Esophagus squamous epithelium (tissue), 4 donors: ENCODE measurements at regions not wholly inside any gene's neighbourhood (a gene's known extent, or its start where the extent isn't known, plus 50 kb on each side); places are given as distances from the start of the nearest gene placed in this dataset.

Experiments
- CTCF ChIP-seq, 6 experiments: fragments of 450-650 bp in 4 of 6; fragments of 200-600 bp in 2 of 6; sonication (generic) in 2 of 6; IDR thresholded peaks; one replicate each; pipeline ENCODE4 v1.5.1; 2016 to 2019; ENCODE audit warnings: antibody characterized with exemption in 6 of 6, mild to moderate bottlenecking in 4 of 6, moderate library complexity in 4 of 6
- POLR2A ChIP-seq, 4 donors: fragments of 450-650 bp; IDR thresholded peaks; one replicate each; pipeline ENCODE4 v1.6.1; 2017; ENCODE audit warnings: antibody characterized with exemption in 4 of 4, mild to moderate bottlenecking in 4 of 4, moderate library complexity in 3 of 4

- no peak for TF ChIP-seq CTCF (IDR thresholded peaks at IDR 0.05)
- no peak for TF ChIP-seq POLR2A (IDR thresholded peaks at IDR 0.05)
These were observed 170.2 kb upstream of the HDAC4 start for GRCh38 chr2:239570971-239571520.
